Upper lobe of right lung (tissue), 1 donor: ENCODE measurements at regions not wholly inside any gene's neighbourhood (a gene's known extent, or its start where the extent isn't known, plus 50 kb on each side); places are given as distances from the start of the nearest gene placed in this dataset.

Experiments
- ATAC-seq: fragments of 200-7000 bp; cut with Tn5 transposase; one replicate; pipeline ENCODE4 v1.9.1; 2020; ENCODE audit warnings: mild to moderate bottlenecking, moderate library complexity
- DNase-seq: peaks from one replicate; pipeline ENCODE4 v3.0.0-alpha.2; 2020
- H3K27ac ChIP-seq: fragments of 200-600 bp; one replicate; pipeline ENCODE4 v1.8.0; 2022
- H3K27me3 ChIP-seq: fragments of 200-600 bp; one replicate; pipeline ENCODE4 v1.8.0; 2022; ENCODE audit warnings: mild to moderate bottlenecking
- H3K36me3 ChIP-seq: fragments of 200-600 bp; one replicate; pipeline ENCODE4 v1.8.0; 2022
- H3K4me1 ChIP-seq: fragments of 200-600 bp; one replicate; pipeline ENCODE4 v1.8.0; 2022
- H3K4me3 ChIP-seq: fragments of 200-600 bp; one replicate; pipeline ENCODE4 v1.8.0; 2022; ENCODE audit warnings: mild to moderate bottlenecking
- H3K9me3 ChIP-seq: fragments of 200-600 bp; one replicate; pipeline ENCODE4 v1.8.0; 2022
- CTCF ChIP-seq: fragments of 200-600 bp; IDR thresholded peaks from one replicate; pipeline ENCODE4 v1.8.0; 2022; ENCODE audit warnings: antibody characterized with exemption
- intact Hi-C: fragments of 100-400 bp; cut with DNase I; formaldehyde crosslinking; loops from one replicate; pipeline ENCODE4 v1.11.0; 2022
- donor health status: DM: no; HTN: yes; CAD: no; lungs with severe emphysema.

- ATAC-seq = peak; percentile 75
- Histone ChIP-seq H3K4me3 (no peak overlapping the region), H3K27ac (no peak overlapping the region), H3K27me3 (no peaks in the 10 kb centered on the region), H3K36me3 (no peaks in the 10 kb centered on the region), H3K4me1 (no peaks in the 10 kb centered on the region), H3K9me3 (no peaks in the 10 kb centered on the region)
- intact Hi-C loops = no loop called here
- DNase-seq = no peak
- TF ChIP-seq CTCF = no peak
Observed at GRCh38 chr7:47080816-47081215, 501.1 kb downstream of the TNS3 start.

- Histone ChIP-seq H3K27ac (no peak overlapping the region), H3K4me1 (no peaks in the 10 kb centered on the region), H3K4me3 (no peak overlapping the region), H3K36me3 (no peaks in the 10 kb centered on the region), H3K9me3 (no peaks in the 10 kb centered on the region), H3K27me3 (no peaks in the 10 kb centered on the region)
- intact Hi-C loops = no loop called here
- DNase-seq (no peak), ATAC-seq (no peak)
- no peak for TF ChIP-seq CTCF
Observed at GRCh38 chr7:47078241-47078640, 503.7 kb downstream of the TNS3 start.

- Histone ChIP-seq H3K4me3 (no peak overlapping the region), H3K36me3 (no peaks in the 10 kb centered on the region), H3K27ac (no peak overlapping the region), H3K9me3 (no peaks in the 10 kb centered on the region), H3K27me3 (no peaks in the 10 kb centered on the region), H3K4me1 (no peaks in the 10 kb centered on the region)
- no peak for TF ChIP-seq CTCF
- intact Hi-C loops = no loop called here
- ATAC-seq (no peak), DNase-seq (no peak)
Observed at GRCh38 chr7:47074702-47075153, 507.2 kb downstream of the TNS3 start.

DNA sequence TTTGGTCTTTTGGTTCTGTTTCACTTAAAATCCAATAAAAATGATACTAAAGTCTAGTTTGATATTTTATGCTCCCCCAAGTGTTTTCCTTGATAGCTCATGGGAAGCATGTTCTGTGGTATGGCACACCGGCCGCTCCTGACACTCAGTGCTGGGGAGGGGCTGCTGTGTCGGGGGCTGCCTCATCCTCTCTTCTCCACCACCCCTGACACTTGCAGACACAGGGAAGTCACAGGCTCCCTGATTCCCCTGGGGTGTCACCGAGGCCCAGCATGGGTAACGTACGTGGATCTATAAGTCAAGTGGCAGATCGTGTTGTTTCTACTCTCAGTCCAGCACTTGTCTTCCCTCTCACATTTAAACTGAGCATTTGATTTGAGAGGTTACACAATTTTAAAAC lies 508.6 kb downstream of the TNS3 start:
- no peak for TF ChIP-seq CTCF
- ATAC-seq (no peak), DNase-seq (no peak)
- Histone ChIP-seq H3K36me3 (no peaks in the 10 kb centered on the region), H3K4me3 (no peak overlapping the region), H3K27ac (no peak overlapping the region), H3K27me3 (no peaks in the 10 kb centered on the region), H3K4me1 (no peaks in the 10 kb centered on the region), H3K9me3 (no peaks in the 10 kb centered on the region)
- intact Hi-C loops = no loop called here

GRCh38 chr7:47071866-47072265 lies 510.0 kb downstream of the TNS3 start:
- Histone ChIP-seq H3K36me3 (no peaks in the 10 kb centered on the region), H3K9me3 (no peaks in the 10 kb centered on the region), H3K4me3 (no peak overlapping the region), H3K27ac (no peak overlapping the region), H3K27me3 (no peaks in the 10 kb centered on the region), H3K4me1 (no peaks in the 10 kb centered on the region)
- no peak for DNase-seq
- no peak for TF ChIP-seq CTCF
- ATAC-seq = no peak
- intact Hi-C loops = no loop called here

DNA sequence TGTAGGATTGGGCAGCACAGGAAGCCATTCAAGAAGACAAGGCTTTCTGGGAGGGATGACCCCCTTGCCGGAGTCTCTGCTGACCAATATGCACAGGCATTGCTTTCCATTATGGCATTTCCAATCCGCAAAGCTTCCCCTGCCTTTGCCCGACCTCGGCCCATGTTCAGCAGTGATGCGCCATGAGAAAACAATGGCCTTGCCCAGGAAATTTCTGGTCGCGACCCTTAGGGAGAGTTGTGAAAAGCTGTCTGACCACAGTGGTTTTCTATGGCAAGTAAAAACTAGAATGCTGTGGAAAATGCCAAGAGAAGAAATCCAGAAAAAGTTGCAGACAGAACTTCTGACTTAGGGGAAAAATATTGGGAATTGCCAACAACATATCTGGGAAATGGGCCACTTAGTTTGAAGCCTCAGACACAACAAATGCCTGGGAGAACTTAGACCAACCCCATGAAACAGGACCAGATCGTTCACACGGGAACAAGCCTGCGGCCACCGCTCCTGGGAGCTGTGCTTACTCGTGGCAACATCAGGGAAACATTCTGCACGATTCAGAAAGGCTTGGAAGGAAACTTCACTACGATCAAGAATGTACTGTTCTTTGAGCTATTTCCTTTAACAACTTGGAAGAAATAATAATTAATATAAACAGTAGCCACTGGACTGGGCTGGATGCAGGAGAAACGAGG lies 512.4 kb downstream of the TNS3 start:
- Histone ChIP-seq H3K27me3 (no peaks in the 10 kb centered on the region), H3K27ac (peak overlapping the region; percentile 13), H3K4me1 (no peaks in the 10 kb centered on the region), H3K36me3 (no peaks in the 10 kb centered on the region), H3K4me3 (no peak overlapping the region), H3K9me3 (no peaks in the 10 kb centered on the region)
- DNase-seq (no peak), ATAC-seq (no peak)
- intact Hi-C loops = no loop called here
- no peak for TF ChIP-seq CTCF
